Upper lobe of right lung (tissue), 1 donor: ENCODE measurements at regions not wholly inside any gene's neighbourhood (a gene's known extent, or its start where the extent isn't known, plus 50 kb on each side); places are given as distances from the start of the nearest gene placed in this dataset.

ENCODE experiments used
- ATAC-seq: fragments of 200-7000 bp; cut with Tn5 transposase; one replicate; pipeline ENCODE4 v1.9.1; 2020; ENCODE audit warnings: mild to moderate bottlenecking, moderate library complexity
- DNase-seq: peaks from one replicate; pipeline ENCODE4 v3.0.0-alpha.2; 2020
- H3K27ac ChIP-seq: fragments of 200-600 bp; one replicate; pipeline ENCODE4 v1.8.0; 2022
- H3K27me3 ChIP-seq: fragments of 200-600 bp; one replicate; pipeline ENCODE4 v1.8.0; 2022; ENCODE audit warnings: mild to moderate bottlenecking
- H3K36me3 ChIP-seq: fragments of 200-600 bp; one replicate; pipeline ENCODE4 v1.8.0; 2022
- H3K4me1 ChIP-seq: fragments of 200-600 bp; one replicate; pipeline ENCODE4 v1.8.0; 2022
- H3K4me3 ChIP-seq: fragments of 200-600 bp; one replicate; pipeline ENCODE4 v1.8.0; 2022; ENCODE audit warnings: mild to moderate bottlenecking
- H3K9me3 ChIP-seq: fragments of 200-600 bp; one replicate; pipeline ENCODE4 v1.8.0; 2022
- intact Hi-C: fragments of 100-400 bp; cut with DNase I; formaldehyde crosslinking; loops from one replicate; pipeline ENCODE4 v1.11.0; 2022
- TF ChIP-seq, protein P1 (sequence below): fragments of 200-600 bp; IDR thresholded peaks from one replicate; pipeline ENCODE4 v1.8.0; 2022; ENCODE audit warnings: antibody characterized with exemption
- donor health status: DM: no; HTN: yes; CAD: no; lungs with severe emphysema.

- H3K27me3 ChIP-seq: no peaks in the 10 kb centered on the region
- H3K9me3 ChIP-seq: no peaks in the 10 kb centered on the region
- no peaks in the 10 kb centered on the region for H3K36me3 ChIP-seq
- TF ChIP-seq, protein P1, sequence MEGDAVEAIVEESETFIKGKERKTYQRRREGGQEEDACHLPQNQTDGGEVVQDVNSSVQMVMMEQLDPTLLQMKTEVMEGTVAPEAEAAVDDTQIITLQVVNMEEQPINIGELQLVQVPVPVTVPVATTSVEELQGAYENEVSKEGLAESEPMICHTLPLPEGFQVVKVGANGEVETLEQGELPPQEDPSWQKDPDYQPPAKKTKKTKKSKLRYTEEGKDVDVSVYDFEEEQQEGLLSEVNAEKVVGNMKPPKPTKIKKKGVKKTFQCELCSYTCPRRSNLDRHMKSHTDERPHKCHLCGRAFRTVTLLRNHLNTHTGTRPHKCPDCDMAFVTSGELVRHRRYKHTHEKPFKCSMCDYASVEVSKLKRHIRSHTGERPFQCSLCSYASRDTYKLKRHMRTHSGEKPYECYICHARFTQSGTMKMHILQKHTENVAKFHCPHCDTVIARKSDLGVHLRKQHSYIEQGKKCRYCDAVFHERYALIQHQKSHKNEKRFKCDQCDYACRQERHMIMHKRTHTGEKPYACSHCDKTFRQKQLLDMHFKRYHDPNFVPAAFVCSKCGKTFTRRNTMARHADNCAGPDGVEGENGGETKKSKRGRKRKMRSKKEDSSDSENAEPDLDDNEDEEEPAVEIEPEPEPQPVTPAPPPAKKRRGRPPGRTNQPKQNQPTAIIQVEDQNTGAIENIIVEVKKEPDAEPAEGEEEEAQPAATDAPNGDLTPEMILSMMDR: peak; percentile 61
- ATAC-seq (peak; percentile 84), DNase-seq (peak; percentile 83)
- H3K4me1 ChIP-seq: no peaks in the 10 kb centered on the region
- intact Hi-C loops: no loop called here
- no peak overlapping the region for H3K4me3 ChIP-seq
- H3K27ac ChIP-seq: no peak overlapping the region
Measured at GRCh38 chr16:7025616-7026190, 306.9 kb upstream of the RBFOX1 start.

DNA sequence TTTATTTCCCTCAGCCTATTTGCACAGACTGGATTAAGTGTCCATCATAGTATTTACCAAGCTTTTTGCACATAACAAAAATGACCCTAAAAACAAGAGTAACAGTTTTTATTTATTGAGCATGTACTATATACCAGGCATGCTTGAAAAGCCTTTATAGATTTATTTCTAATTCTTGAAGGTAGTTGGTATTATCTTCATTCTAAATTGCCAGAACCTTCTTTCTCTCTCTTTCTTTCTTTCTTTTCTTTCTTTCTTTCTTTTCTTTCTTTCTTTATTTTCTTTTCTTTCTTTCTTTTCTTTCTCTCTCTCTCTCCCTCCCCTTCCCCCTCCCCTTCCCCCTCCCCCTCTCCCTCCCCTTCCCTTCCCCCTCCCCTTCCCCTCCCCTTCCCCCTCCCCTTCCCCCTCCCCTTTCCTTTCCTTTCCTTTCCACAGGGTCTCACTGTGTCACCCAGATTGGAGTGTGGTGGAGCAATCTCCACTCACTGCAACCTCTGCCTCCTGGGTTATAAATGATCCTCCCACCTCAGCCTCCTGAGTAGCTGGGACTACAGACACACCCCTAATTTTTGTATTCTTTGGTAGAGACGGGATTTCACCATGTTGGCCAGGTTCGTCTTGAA is 310.9 kb upstream of the RBFOX1 start:
- H3K36me3 ChIP-seq: no peaks in the 10 kb centered on the region
- no peak overlapping the region for H3K27ac ChIP-seq
- DNase-seq (no peak), ATAC-seq (no peak)
- intact Hi-C loops: no loop called here
- H3K4me1 ChIP-seq: no peaks in the 10 kb centered on the region
- TF ChIP-seq, protein P1: no peak
- H3K9me3 ChIP-seq: no peaks in the 10 kb centered on the region
- no peak overlapping the region for H3K4me3 ChIP-seq
- H3K27me3 ChIP-seq: no peaks in the 10 kb centered on the region

DNA sequence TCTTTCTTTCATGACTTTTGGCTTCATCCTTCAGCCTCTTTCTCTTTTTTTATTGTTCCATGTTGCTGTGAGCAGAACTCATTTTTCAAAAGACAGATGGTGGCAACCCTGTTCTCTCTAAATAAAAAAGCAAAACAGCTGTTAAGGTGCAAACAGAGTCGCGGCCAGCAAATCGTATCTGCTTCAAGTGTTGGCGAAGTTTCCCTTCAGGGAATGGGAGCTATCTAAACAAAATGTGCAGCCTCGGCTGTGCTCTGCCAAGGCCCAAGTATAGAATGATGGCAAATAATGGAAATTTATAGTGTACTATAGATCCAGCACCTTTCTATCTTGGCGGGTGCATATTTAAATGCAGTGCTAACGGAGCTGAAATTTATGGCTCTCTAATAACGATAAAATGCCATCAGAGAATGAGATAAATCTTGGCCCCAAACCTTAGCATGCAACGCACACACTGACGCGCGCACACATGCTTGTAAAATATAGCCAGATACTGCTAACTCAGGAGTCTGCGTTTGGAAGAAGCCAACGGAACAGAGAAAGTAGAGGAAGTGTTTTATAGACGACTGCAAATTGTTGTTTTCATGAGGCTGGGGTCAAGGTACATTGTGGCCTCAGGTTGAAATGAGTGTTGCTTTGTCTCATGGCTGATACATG is 315.5 kb upstream of the RBFOX1 start:
- no peak for ATAC-seq
- no peak overlapping the region for H3K27ac ChIP-seq
- H3K36me3 ChIP-seq: no peaks in the 10 kb centered on the region
- no peak overlapping the region for H3K4me3 ChIP-seq
- intact Hi-C loops: no loop called here
- no peaks in the 10 kb centered on the region for H3K27me3 ChIP-seq
- no peak for DNase-seq
- TF ChIP-seq, protein P1: no peak
- H3K4me1 ChIP-seq: no peaks in the 10 kb centered on the region
- no peaks in the 10 kb centered on the region for H3K9me3 ChIP-seq

DNA sequence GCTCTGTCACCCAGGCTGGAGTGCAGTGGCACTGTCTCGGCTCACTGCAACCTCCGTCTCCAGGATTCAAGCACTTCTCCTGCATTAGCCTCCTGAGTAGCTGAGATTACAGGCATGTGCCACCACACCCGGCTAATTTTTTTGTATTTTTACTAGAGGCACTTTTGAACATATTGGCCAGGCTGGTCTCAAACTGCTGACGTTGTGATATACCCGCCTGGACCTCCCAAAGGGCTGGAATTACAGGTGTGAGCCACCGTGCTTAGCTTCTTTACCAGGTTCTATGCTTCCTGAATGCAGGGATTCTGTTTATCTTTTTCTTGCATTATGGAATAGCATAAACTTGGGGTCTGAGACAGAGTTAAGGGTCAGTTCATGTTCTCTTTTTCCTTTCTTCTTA is 317.9 kb upstream of the RBFOX1 start:
- no peaks in the 10 kb centered on the region for H3K9me3 ChIP-seq
- ATAC-seq: no peak
- no peak overlapping the region for H3K4me3 ChIP-seq
- TF ChIP-seq, protein P1: no peak
- intact Hi-C loops: no loop called here
- H3K36me3 ChIP-seq: no peaks in the 10 kb centered on the region
- DNase-seq: no peak
- no peaks in the 10 kb centered on the region for H3K4me1 ChIP-seq
- H3K27me3 ChIP-seq: no peaks in the 10 kb centered on the region
- no peak overlapping the region for H3K27ac ChIP-seq

GRCh38 chr16:7013990-7014389 is 318.7 kb upstream of the RBFOX1 start:
- no peak overlapping the region for H3K4me3 ChIP-seq
- no peaks in the 10 kb centered on the region for H3K27me3 ChIP-seq
- intact Hi-C loops: no loop called here
- no peak overlapping the region for H3K27ac ChIP-seq
- H3K9me3 ChIP-seq: no peaks in the 10 kb centered on the region
- ATAC-seq (no peak), DNase-seq (no peak)
- no peaks in the 10 kb centered on the region for H3K36me3 ChIP-seq
- no peaks in the 10 kb centered on the region for H3K4me1 ChIP-seq
- TF ChIP-seq, protein P1: no peak
